Hypothalamus (tissue), 51 donors: ENCODE measurements at regions not wholly inside any gene's neighbourhood (a gene's known extent, or its start where the extent isn't known, plus 50 kb on each side); places are given as distances from the start of the nearest gene placed in this dataset.

Experiments used
- DNase-seq, 51 donors: peaks; one replicate each; lab custom pipeline; 2025; lab: John Stamatoyannopoulos, UW

GRCh38 chr1:82565546-82565945, 764.8 kb downstream of the ADGRL2 start:
- peak in 3 of 51 donors; percentile 3 to 7 (median 3) for DNase-seq

DNA sequence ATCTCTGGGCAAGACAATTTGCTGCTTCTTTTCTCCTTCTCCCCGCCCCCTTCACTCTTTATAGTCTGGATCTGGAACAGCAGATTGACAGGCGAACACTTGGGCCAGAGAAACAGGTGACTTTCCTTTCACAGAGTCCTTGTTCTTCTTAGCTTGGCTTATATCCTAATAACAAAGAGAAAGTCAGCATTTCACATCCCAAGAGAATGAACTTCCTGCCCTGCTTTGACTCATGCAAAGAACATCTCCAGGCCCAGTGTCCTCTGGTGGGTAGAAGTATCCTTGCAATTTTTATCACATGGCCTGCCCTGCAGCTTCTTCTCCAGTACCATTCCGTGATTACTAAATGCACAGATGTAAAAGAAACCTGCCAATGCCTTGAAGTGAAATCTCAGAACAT, 764.4 kb downstream of the ADGRL2 start:
- no peak for DNase-seq

- DNase-seq = no peak
These were observed 763.6 kb downstream of the ADGRL2 start for GRCh38 chr1:82564333-82564732.

GRCh38 chr1:82562448-82562847, 761.7 kb downstream of the ADGRL2 start:
- no peak for DNase-seq

GRCh38 chr1:82560566-82560965, 759.8 kb downstream of the ADGRL2 start:
- DNase-seq = no peak

DNA sequence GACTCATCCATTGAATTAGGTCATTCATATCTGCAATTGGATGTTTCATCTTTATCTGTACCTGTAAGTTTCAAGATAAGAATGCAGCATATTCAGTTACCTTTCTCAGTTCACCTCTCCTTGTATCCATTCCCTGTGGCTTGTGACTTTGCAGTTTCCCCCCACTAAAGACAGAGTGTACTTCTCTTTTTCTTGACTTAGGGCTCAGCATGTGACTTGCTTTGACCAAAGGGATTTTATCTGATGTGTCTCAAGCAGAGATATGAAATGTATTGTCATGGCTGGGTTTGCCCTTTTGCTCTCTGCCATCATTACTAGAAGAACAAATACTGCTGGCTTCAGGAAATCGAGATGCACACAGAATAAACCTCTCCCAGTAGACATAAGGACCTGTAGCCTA, 754.8 kb downstream of the ADGRL2 start:
- no peak for DNase-seq

DNA sequence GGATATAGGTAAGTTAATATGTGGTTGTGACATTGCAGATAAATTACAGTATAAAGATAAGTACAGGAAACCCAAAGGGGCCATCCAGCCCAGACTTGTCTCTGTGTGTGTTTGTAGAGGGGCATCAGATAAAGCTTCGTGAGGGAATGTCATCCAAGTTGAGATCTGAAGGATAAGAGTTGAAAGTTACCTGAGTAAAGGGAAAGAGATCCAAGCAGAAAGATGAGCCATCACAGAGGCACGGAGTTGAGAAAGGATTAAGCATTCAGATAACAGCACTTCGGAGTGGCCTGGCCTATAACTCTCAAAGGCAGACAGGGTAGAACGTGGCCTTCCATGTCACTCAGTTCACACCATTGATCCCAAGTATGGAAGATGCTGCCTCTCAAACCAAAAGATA, 749.1 kb downstream of the ADGRL2 start:
- DNase-seq = no peak

DNA sequence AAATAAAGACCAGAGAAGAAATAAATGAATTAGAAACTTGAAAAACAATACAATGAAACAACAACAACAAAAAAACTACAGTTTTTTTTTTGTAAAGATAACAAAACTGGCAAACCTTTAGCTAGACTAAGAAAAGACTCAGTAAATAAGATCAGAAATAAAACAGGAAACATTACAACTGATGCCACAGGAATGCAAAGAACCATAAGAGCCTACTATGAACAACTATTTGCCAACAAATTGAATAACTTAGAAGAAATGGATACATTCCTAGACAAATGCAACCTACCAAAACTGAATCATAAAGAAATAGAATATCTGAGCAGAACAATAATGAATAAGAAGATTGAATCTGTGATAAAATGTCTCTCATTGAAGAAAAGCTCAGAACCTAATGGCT, 742.0 kb downstream of the ADGRL2 start:
- no peak for DNase-seq

- no peak for DNase-seq
These were observed 741.4 kb downstream of the ADGRL2 start for GRCh38 chr1:82542141-82542540.

- no peak for DNase-seq
These were observed 739.3 kb downstream of the ADGRL2 start for GRCh38 chr1:82540006-82540405.

DNA sequence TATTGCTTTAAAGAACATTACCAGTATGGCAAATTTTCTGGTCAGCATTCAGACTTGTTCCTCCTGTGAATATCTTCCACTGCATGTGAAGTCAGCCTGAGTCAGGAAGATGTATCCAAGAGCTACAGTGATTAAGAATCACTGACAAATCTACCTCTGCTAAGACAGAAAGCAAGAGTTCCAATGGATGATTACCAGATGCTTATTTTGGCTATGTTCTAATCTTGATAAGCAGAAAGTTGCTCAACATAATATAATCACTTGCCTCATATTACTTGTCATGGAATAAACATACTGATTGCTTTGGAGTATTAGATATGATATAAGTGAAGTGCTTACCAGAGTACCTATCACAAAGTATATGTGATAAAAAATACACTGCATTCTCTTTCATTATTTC, 738.1 kb downstream of the ADGRL2 start:
- no peak for DNase-seq

GRCh38 chr1:82534996-82535395, 734.3 kb downstream of the ADGRL2 start:
- no peak for DNase-seq

- no peak for DNase-seq
These were observed 724.6 kb downstream of the ADGRL2 start for GRCh38 chr1:82525378-82525777.

GRCh38 chr1:82520611-82521010, 719.9 kb downstream of the ADGRL2 start:
- DNase-seq = no peak

GRCh38 chr1:82517586-82517985, 716.9 kb downstream of the ADGRL2 start:
- DNase-seq = peak in 16 of 51 donors; percentile 0 to 39 (median 2)

DNA sequence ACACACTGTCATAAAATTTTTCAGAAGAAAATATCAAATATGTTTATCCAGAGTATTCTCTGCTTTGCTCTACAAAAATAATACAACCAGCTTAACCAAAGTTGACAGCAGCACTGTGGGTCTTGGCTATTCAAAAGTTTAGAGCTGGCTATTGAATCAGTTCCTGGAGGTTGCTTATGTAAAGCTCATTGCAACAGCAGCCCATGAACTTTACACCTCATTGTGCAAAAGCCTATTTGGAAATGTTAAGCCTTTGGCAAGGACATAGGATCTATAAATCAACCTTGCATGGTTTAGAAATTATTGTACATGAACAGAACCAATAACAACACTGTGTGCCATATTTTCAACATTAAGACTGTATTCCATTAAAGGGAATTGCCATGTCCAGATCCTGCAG, 714.9 kb downstream of the ADGRL2 start:
- no peak for DNase-seq

DNA sequence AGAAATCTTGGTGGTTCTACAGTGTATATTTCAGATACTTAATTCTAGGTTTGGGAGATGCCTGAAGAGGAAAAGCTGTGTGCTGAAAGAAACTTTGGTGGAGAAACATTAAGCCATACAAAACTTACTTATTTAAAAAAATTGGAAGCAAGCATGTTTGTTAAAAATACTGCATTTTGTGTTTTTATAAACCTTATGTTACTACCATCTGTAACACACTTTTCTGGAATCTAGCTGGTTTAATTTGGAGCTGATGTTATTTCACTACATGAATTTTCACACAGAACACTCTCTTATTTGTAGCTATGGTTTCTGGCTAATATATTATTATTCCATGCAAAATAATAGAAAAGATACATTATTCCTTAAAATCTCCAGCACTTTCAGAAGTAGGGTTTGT, 710.7 kb downstream of the ADGRL2 start:
- DNase-seq = no peak

- no peak for DNase-seq
These were observed 709.7 kb downstream of the ADGRL2 start for GRCh38 chr1:82510431-82510830.

DNA sequence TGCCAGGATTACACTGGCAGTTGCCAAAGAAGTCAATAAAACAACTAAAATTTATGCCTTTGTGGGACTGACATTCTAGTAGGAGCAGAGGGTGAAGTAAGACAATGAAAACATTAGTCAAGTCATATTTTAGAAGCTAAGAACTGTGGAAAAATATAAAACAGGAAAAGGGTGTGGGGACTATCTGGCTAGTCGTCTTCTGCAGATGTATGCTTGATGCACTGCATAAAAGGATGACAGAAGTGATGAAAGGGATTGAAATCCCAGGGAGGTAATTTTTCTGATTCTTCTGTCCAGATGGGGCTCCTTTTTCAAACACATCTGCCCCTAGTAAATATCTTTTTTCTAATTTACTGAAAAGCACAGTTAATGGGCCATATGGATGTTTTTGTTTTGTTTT, 706.3 kb downstream of the ADGRL2 start:
- no peak for DNase-seq

GRCh38 chr1:82503822-82504221, 703.1 kb downstream of the ADGRL2 start:
- DNase-seq = no peak

- DNase-seq = no peak
These were observed 698.3 kb downstream of the ADGRL2 start for GRCh38 chr1:82499022-82499421.

- DNase-seq = no peak
These were observed 693.4 kb downstream of the ADGRL2 start for GRCh38 chr1:82494117-82494516.

- no peak for DNase-seq
These were observed 691.4 kb downstream of the ADGRL2 start for GRCh38 chr1:82492159-82492558.
